Inferior parietal cortex (tissue), 1 donor: ENCODE measurements at regions not wholly inside any gene's neighbourhood (a gene's known extent, or its start where the extent isn't known, plus 50 kb on each side); places are given as distances from the start of the nearest gene placed in this dataset.

Experiments
- DNase-seq: peaks from one replicate; pipeline ENCODE4 v3.0.0-alpha.2; 2016; ENCODE audit errors: extremely low spot score

DNA sequence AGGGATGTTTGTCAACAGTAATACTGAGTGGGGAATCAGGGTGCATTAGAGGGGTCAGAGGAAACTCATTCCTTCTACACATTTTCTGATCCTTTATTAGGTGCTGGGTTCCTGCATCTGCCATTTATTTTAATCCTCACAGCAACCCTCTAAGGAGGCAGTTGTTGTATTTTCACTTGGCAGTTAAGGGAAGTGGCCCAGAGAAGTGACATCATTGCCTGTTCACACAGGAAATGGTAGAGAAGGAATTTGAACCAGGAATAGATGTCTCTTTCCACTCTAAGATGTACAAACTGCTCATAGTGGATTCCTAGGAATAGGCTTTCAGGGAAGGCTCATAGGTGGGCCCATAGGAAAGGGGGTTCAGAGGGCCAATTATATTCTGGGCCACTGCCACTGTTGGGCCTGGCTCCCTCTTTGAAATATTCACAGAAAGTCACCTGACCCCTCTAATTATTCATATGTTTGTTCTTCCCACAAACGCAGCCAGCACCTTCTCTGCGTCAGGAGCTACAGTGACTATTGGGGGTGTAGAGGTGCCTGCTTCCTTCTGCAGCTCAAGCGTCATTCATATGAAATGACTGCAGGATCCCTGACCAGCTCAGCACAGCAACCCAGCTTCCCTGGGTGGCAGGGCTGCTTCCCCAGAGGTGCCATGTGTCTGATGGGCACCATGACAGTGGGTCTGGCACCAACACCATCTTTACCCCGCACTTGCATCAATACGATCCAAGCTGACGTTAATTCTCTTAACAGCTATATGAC lies 163.9 kb upstream of the SMAD3 start:
- no peak for DNase-seq

GRCh38 chr15:66905185-66905584 lies 160.2 kb upstream of the SMAD3 start:
- DNase-seq, result no peak

DNA sequence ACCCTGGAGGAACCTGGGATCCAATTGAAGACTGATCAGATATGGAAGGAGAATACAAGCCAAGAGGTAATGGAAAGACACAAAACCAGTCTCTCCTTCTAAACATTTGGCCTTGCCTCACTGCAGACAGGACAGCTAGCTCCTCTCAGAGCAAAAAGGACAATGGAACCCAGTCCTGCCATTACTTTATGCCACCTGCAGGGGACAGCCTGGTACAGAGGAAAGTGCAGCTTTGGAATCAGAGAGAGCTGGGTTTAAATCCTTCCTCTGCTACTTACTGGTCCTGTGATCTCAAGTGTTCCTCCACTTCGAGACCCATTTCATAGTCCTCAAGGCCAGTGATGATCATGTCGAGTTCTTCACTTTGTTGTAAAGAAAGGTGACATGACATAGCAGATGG lies 159.4 kb upstream of the SMAD3 start:
- no peak for DNase-seq

DNA sequence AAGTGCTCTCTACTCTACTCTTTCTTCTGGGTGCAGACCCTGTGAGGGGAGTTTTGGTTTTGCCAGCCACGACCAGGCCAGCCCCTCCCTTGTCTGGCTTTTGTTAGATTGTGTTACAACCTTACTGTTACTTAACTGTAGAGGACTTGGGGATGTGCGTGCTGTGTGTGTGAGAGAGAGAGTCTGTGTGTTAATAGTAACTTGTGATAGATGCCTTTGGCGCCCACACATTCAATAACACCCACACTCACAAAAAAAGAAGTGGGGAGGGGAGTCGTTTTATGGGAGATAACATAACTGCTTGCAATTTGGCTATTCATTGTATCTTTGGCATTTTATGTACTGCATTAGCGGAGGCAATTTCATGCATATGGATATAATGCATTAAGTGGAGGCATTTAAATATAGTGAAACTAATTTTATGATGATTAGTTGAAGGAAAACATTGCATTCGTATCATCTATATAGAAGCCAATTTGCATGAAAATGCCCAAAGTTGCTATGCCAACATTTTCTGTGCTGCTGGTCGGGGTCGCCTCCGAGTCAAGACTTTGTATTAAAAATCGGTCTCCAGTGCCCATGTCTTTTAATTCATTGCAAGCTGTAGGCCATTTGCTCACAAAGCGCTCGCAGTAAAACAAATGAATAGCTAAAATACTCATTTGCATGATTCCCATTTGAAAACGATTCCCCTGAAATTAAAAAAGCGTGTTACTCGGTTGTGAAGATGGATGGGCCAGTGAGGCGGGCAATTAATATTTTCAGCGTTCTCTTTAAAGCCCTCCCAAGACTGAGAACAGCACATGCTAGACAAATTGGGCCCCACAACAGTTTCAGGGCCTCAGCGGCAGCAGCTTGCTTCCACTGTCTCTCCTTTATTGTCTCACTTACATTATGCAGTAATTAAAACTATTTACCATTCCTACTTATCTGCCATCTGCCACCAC lies 158.5 kb upstream of the SMAD3 start:
- DNase-seq, result no peak

GRCh38 chr15:66907826-66908743 lies 157.3 kb upstream of the SMAD3 start:
- peak; percentile 41 for DNase-seq

DNA sequence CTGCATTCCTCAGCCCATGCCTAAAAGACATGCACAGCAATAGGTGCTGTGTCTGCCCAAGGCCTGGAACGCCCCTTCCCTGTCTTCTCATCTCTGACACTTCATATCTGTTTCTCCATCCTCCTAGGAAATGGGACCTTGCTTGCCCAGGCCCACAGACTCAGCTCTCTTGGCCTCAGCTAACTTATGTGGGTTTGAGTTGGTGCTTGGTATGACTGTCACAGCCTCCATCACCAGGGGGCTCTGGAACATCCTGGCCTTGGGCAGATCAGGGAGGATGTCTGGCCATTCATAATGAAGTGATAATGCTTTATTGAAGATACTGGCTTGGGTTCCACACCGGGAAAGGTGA lies 156.7 kb upstream of the SMAD3 start:
- DNase-seq, result no peak

- DNase-seq, result no peak
Measured at GRCh38 chr15:66909381-66909890, 156.0 kb upstream of the SMAD3 start.

DNA sequence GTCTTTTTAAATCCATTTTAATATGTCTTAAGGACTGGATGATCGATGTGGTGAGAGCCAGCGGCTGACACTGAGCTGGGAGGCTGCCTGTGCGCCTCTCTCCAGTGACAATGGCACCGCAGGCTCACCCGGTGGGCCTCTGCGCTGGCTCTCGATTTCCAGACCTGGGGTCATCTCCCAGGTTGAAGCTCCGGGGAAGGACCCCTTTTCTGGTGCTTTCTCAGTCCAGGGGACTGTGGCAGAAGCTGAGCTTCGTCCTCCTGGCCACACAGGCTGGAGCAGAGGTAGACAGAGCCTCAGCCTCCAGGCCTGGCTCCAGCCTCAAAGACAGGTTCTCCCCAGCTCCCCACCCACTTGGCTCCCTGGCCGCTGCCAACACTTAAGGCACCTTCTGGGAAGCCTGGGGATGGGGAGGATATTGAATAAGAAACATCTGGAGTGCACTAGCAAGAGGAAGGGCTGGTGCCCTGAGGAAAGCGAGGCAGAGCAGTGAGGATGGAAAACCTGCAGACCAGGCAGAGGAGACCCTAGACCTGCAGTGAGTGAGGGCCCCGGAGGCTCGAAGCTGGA lies 154.2 kb upstream of the SMAD3 start:
- DNase-seq, result no peak

DNA sequence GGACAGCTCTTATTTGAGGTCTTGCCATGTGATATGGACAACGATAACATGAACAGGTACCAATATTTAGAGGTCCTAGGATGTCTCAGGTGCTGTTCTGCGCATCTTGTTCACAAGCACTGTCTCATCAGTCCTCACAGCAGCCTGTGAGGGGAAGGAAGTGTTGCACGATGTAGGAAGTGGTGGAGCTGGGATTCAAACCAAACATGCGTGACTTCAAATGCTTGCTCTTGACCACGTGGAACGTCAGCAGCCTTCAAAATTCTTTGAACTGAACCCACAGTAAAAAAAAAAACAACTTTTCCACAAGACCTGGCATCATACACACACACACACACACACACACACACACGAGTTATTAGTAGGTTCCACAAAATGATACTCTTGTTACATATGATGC lies 153.4 kb upstream of the SMAD3 start:
- no peak for DNase-seq

- no peak for DNase-seq
Measured at GRCh38 chr15:66912441-66912840, 153.0 kb upstream of the SMAD3 start.

- DNase-seq, result no peak
Measured at GRCh38 chr15:66917904-66918448, 147.4 kb upstream of the SMAD3 start.

DNA sequence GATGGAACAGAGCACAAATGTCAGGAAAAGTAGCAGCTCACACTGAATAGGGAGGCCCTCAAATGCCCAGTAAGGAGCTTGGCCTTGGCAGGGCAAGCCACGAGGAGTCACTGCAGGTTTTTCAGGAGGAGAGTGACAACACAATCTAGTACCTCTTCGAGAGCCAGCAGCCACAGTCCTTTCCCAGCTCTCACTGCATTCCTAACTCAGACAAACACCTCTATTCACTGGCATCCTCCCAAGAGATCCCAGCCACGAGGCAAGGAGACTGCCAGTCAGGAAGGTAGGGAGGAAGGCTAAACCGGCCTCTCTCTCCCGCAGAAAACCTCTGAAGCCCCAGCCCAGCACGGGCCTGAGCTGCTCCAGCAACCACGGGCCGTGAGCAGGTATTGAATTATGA lies 146.0 kb upstream of the SMAD3 start:
- no peak for DNase-seq

- DNase-seq, result no peak
Measured at GRCh38 chr15:66921319-66921915, 144.0 kb upstream of the SMAD3 start.

- DNase-seq, result no peak
Measured at GRCh38 chr15:66922608-66923007, 142.8 kb upstream of the SMAD3 start.

DNA sequence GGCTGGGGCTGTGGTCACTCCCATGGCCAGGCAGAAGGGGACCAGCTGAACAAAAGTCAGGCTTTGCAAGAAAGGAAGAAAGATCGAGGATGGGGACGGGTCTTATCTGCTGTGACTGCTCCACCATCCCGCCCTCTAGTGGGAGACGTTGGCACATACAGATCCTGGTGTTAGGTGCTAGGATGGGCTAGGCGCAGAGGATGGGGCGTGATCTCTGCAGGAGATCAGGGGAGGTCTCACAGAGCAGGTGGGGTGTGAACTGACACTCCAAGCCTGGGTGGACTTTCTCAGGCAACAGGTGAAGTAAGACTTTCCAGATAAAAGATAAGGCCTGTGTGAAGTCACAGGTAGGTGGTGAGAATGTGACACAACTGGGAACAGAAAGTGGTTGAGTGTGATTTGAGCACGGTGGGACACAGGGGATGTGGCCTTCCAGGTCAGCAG lies 141.9 kb upstream of the SMAD3 start:
- no peak for DNase-seq

GRCh38 chr15:66924889-66925288 lies 140.5 kb upstream of the SMAD3 start:
- no peak for DNase-seq

DNA sequence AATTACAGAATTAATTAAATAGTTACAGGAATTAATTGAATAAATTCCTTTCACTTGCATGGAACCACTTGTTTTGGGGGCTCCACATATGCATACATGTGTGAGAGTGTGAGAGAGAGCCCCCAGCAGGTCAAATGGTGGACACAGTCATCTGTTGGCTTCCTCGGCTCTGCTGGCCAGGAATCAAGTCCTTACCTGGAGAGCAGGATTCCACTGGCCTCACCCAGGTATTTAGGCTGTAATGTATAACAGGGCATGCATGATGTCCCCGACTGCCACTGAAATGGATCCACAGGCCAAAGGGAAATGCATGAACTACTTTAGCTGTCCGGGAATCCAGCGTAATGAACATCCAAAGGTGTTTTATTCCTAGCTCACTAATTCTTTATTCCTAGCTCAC lies 139.7 kb upstream of the SMAD3 start:
- DNase-seq, result no peak

GRCh38 chr15:66927201-66928077 lies 138.0 kb upstream of the SMAD3 start:
- no peak for DNase-seq

DNA sequence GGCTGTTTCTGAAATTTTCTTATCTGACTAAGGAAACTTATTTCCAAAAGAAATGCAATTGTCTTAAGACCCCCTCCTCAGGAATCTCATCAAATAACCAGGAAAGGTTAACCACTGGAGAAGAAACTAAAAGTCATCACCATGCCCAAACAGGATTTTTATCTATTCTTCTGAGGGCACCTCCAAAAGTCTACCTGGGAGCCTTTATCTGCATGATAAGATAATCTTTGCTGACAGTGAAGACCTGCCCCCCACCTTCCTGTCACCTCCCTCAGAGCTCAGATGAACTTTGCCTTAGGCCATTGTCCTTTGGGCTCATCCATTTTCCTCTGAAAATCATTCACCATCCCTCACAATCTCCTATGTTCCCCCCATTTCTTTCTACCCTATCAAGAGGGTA lies 137.3 kb upstream of the SMAD3 start:
- no peak for DNase-seq

GRCh38 chr15:66928784-66929183 lies 136.6 kb upstream of the SMAD3 start:
- DNase-seq, result no peak
